OCI-LY1 (cell line): ENCODE measurements at regions not wholly inside any gene's neighbourhood (a gene's known extent, or its start where the extent isn't known, plus 50 kb on each side); places are given as distances from the start of the nearest gene placed in this dataset.

Experiments used
- H2AFZ ChIP-seq: fragments of 200-600 bp; sonication (generic), shearing (Covaris generic); 2 replicates; pipeline ENCODE4 v1.6.0; 2014; ENCODE audit warnings: antibody characterized with exemption, mild to moderate bottlenecking, low read length
- H3F3A ChIP-seq: fragments of 200-600 bp; sonication (generic), shearing (Covaris generic); 2 replicates; pipeline ENCODE4 v1.6.0; 2014; ENCODE audit warnings: mild to moderate bottlenecking, antibody characterized with exemption, low read length, moderate library complexity; ENCODE audit not compliant: insufficient read depth
- H3K27ac ChIP-seq: fragments of 200-600 bp; sonication (generic); 2 replicates; pipeline ENCODE4 v1.5.1; 2014; ENCODE audit warnings: low read length, mixed run types, mild to moderate bottlenecking, low read depth; ENCODE audit not compliant: poor library complexity, severe bottlenecking
- H3K27me3 ChIP-seq: fragments of 200-600 bp; sonication (generic); 2 replicates; pipeline ENCODE4 v1.6.0; 2014; ENCODE audit warnings: antibody characterized with exemption, mild to moderate bottlenecking, low read length, moderate library complexity; ENCODE audit not compliant: insufficient read depth
- H3K36me3 ChIP-seq: fragments of 200-600 bp; sonication (generic); 2 replicates; pipeline ENCODE4 v1.6.1; 2014; ENCODE audit warnings: mild to moderate bottlenecking, antibody characterized with exemption, low read length, moderate library complexity, mixed read lengths; ENCODE audit not compliant: insufficient read depth
- H3K4me1 ChIP-seq: fragments of 200-600 bp; sonication (generic); 2 replicates; pipeline ENCODE4 v1.5.1; 2014; ENCODE audit warnings: mild to moderate bottlenecking, low read length, moderate library complexity; ENCODE audit not compliant: insufficient read depth, severe bottlenecking
- H3K4me2 ChIP-seq: fragments of 200-600 bp; sonication (generic), shearing (Covaris generic); 2 replicates; pipeline ENCODE4 v1.6.1; 2014; ENCODE audit warnings: low read length
- H3K4me3 ChIP-seq: fragments of 200-600 bp; sonication (generic); 2 replicates; pipeline ENCODE4 v1.5.1; 2014; ENCODE audit warnings: low read length, low read depth, mild to moderate bottlenecking, mixed read lengths; ENCODE audit not compliant: poor library complexity, severe bottlenecking
- H3K79me2 ChIP-seq: fragments of 200-600 bp; shearing (Covaris generic); 2 replicates; pipeline ENCODE4 v1.6.1; 2016; ENCODE audit warnings: mixed run types, low read length, mixed read lengths; ENCODE audit not compliant: insufficient read depth
- H3K9ac ChIP-seq: fragments of 200-600 bp; sonication (generic), shearing (Covaris generic); 2 replicates; pipeline ENCODE4 v1.6.1; 2014; ENCODE audit warnings: mild to moderate bottlenecking, low read length, mixed read lengths
- H3K9me2 ChIP-seq: fragments of 200-600 bp; sonication (generic), shearing (Covaris generic); 2 replicates; pipeline ENCODE4 v1.6.1; 2014; ENCODE audit warnings: low read depth, mild to moderate bottlenecking, low read length, mixed read lengths
- H3K9me3 ChIP-seq: fragments of 200-600 bp; shearing (Covaris generic); 2 replicates; pipeline ENCODE4 v1.6.1; 2014; ENCODE audit warnings: low read length, mixed read lengths
- H4K20me1 ChIP-seq: fragments of 200-600 bp; sonication (generic), shearing (Covaris generic); 2 replicates; pipeline ENCODE4 v1.6.0; 2016; ENCODE audit warnings: mild to moderate bottlenecking, low read length; ENCODE audit not compliant: insufficient read depth
- EZH2 ChIP-seq: fragments of 200-600 bp; sonication (generic), shearing (Covaris generic); IDR thresholded peaks from 2 replicates; pipeline ENCODE4 v1.8.0; 2017; ENCODE audit warnings: borderline replicate concordance, mixed run types, mild to moderate bottlenecking, antibody characterized with exemption, low read length, moderate library complexity, mixed read lengths
- TF ChIP-seq, protein P1 (sequence below): fragments of 200-600 bp; sonication (generic), shearing (Covaris generic); IDR thresholded peaks from 2 replicates; pipeline ENCODE4 v1.5.1; 2017; ENCODE audit warnings: mild to moderate bottlenecking, antibody characterized with exemption, low read length, moderate library complexity, mixed read lengths

DNA sequence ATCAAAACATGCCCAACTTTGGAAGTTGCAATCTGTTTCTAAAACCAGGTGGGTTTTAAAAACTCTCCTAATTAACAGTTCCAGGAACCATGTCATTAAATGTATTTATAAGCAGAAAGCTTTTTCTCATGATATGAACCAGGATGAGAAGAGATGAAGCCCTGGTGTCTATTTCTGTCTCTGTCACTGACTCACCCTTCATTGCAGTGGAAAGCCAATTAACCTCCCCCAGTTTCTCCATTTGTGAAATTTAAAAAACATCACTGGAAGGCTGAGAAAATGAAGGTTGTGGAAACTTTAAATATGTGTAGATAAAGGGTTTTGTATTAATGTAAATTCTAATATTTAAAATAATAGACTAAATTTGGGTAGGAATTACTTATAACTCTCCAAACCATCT, 1088.0 kb downstream of the SORCS1 start:
- no peak overlapping the region for H3K9ac ChIP-seq
- H3K36me3 ChIP-seq = no peaks in the 10 kb centered on the region
- H3K27me3 ChIP-seq = no peaks in the 10 kb centered on the region
- no peaks in the 10 kb centered on the region for H3K79me2 ChIP-seq
- H3K27ac ChIP-seq = no peak overlapping the region
- no peaks in the 10 kb centered on the region for H3K9me2 ChIP-seq
- no peaks in the 10 kb centered on the region for H3F3A ChIP-seq
- H3K4me1 ChIP-seq = no peaks in the 10 kb centered on the region
- TF ChIP-seq, protein P1, sequence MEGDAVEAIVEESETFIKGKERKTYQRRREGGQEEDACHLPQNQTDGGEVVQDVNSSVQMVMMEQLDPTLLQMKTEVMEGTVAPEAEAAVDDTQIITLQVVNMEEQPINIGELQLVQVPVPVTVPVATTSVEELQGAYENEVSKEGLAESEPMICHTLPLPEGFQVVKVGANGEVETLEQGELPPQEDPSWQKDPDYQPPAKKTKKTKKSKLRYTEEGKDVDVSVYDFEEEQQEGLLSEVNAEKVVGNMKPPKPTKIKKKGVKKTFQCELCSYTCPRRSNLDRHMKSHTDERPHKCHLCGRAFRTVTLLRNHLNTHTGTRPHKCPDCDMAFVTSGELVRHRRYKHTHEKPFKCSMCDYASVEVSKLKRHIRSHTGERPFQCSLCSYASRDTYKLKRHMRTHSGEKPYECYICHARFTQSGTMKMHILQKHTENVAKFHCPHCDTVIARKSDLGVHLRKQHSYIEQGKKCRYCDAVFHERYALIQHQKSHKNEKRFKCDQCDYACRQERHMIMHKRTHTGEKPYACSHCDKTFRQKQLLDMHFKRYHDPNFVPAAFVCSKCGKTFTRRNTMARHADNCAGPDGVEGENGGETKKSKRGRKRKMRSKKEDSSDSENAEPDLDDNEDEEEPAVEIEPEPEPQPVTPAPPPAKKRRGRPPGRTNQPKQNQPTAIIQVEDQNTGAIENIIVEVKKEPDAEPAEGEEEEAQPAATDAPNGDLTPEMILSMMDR = no peak
- H3K4me3 ChIP-seq = no peak overlapping the region
- no peak overlapping the region for H3K4me2 ChIP-seq
- no peaks in the 10 kb centered on the region for H4K20me1 ChIP-seq
- H2AFZ ChIP-seq = no peak overlapping the region
- no peaks in the 10 kb centered on the region for H3K9me3 ChIP-seq

DNA sequence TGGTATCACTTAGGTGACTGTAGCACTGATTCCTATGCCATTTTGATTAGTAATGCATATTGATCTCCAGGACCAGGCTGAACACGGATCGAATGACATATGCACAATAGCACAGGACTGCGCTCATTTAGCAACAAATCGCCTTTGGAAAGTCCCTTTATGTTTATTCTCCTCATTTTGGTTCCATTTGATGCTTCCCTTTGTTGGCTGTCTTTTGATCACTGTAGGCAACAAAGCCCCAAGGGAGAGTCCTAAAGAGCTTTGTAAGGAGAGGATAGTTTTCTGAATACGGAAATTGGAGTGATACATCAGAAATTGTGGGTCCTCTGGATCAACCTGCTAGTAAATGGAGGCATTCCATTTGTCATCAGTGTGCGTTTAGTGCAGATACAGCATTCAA, 1111.4 kb downstream of the SORCS1 start:
- Histone ChIP-seq H3K9me3 (no peaks in the 10 kb centered on the region), H3K9me2 (no peaks in the 10 kb centered on the region), H3K36me3 (no peaks in the 10 kb centered on the region), H3K9ac (no peak overlapping the region), H3K27me3 (no peaks in the 10 kb centered on the region), H3K79me2 (no peaks in the 10 kb centered on the region), H3K27ac (no peak overlapping the region), H4K20me1 (no peaks in the 10 kb centered on the region), H3F3A (no peaks in the 10 kb centered on the region), H3K4me3 (no peak overlapping the region), H3K4me1 (no peaks in the 10 kb centered on the region), H3K4me2 (no peak overlapping the region), H2AFZ (no peak overlapping the region)
- TF ChIP-seq, protein P1 = no peak
- no peak for TF ChIP-seq EZH2

DNA sequence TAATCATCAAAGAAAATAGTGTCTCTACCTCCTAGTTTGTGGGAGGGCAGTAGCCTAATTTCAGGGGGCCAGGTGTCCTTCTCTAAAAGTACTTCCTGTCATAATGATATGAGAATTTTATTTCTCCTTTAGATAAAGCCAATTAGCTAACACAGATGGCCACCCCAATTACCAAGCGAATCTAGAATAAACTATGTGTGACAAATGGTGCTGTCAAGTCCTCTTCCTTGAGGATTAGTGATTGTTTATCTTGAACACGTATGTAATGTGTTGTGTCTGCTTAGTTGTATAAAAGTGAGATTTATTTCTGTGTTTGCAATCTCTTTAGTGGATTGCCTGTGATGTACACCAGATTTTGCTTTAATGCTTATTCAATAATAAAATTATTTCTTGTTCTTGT, 1120.0 kb downstream of the SORCS1 start:
- H3K79me2 ChIP-seq = no peaks in the 10 kb centered on the region
- no peaks in the 10 kb centered on the region for H3K9me2 ChIP-seq
- H3K27ac ChIP-seq = no peak overlapping the region
- H2AFZ ChIP-seq = no peak overlapping the region
- no peaks in the 10 kb centered on the region for H4K20me1 ChIP-seq
- H3K36me3 ChIP-seq = no peaks in the 10 kb centered on the region
- no peaks in the 10 kb centered on the region for H3K4me1 ChIP-seq
- no peaks in the 10 kb centered on the region for H3K9me3 ChIP-seq
- no peaks in the 10 kb centered on the region for H3F3A ChIP-seq
- H3K9ac ChIP-seq = no peak overlapping the region
- no peaks in the 10 kb centered on the region for H3K27me3 ChIP-seq
- H3K4me3 ChIP-seq = no peak overlapping the region
- no peak overlapping the region for H3K4me2 ChIP-seq
- TF ChIP-seq EZH2 = no peak
- TF ChIP-seq, protein P1 = no peak
